Ovary (tissue), 3 donors: ENCODE measurements at regions not wholly inside any gene's neighbourhood (a gene's known extent, or its start where the extent isn't known, plus 50 kb on each side); places are given as distances from the start of the nearest gene placed in this dataset.

Source experiments
- EP300 ChIP-seq: sonication (generic); formaldehyde crosslinking; IDR thresholded peaks from one replicate; pipeline ENCODE4 v1.6.1; 2017; ENCODE audit warnings: antibody characterized with exemption
- POLR2A ChIP-seq: fragments of 450-650 bp; IDR thresholded peaks from one replicate; pipeline ENCODE4 v1.6.1; 2017; ENCODE audit warnings: antibody characterized with exemption, mild to moderate bottlenecking, moderate library complexity
- TF ChIP-seq, protein P1 (sequence below), 3 donors: fragments of 450-650 bp in 2 of 3; fragments of 200-600 bp in 1 of 3; IDR thresholded peaks; one replicate each; pipeline versions ENCODE4 v1.5.1 to v1.8.0; 2016 to 2022; ENCODE audit warnings: antibody characterized with exemption in 3 of 3, mild to moderate bottlenecking in 1 of 3
- donor health status: DM: no; HTN: no; CAD: no.

GRCh38 chrX:86914569-86914968, 603.0 kb upstream of the KLHL4 start:
- TF ChIP-seq, protein P1, sequence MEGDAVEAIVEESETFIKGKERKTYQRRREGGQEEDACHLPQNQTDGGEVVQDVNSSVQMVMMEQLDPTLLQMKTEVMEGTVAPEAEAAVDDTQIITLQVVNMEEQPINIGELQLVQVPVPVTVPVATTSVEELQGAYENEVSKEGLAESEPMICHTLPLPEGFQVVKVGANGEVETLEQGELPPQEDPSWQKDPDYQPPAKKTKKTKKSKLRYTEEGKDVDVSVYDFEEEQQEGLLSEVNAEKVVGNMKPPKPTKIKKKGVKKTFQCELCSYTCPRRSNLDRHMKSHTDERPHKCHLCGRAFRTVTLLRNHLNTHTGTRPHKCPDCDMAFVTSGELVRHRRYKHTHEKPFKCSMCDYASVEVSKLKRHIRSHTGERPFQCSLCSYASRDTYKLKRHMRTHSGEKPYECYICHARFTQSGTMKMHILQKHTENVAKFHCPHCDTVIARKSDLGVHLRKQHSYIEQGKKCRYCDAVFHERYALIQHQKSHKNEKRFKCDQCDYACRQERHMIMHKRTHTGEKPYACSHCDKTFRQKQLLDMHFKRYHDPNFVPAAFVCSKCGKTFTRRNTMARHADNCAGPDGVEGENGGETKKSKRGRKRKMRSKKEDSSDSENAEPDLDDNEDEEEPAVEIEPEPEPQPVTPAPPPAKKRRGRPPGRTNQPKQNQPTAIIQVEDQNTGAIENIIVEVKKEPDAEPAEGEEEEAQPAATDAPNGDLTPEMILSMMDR (IDR thresholded peaks at IDR 0.05): no peak
- no peak for TF ChIP-seq POLR2A
- no peak for TF ChIP-seq EP300
